C4-2B (cell line): ENCODE measurements at regions not wholly inside any gene's neighbourhood (a gene's known extent, or its start where the extent isn't known, plus 50 kb on each side); places are given as distances from the start of the nearest gene placed in this dataset.

Experiments
- CTCF ChIP-seq: fragments of 450-650 bp; conservative IDR thresholded peaks from 2 replicates; pipeline ENCODE4 v1.5.1; 2017; ENCODE audit warnings: mild to moderate bottlenecking
- ZFX ChIP-seq: fragments of 450-650 bp; IDR thresholded peaks from 2 replicates; pipeline ENCODE4 v1.6.1; 2017

- no peak for TF ChIP-seq CTCF
- TF ChIP-seq ZFX, result no peak
These were observed 1023.2 kb upstream of the ZEB2 start for GRCh38 chr2:145543155-145543554.
